Activated CD8-positive, alpha-beta memory T cell treated with anti-CD3 and anti-CD28 coated beads, Interleukin-2, amount 50 U/mL, for 1 hour (primary cell): ENCODE measurements at regions not wholly inside any gene's neighbourhood (a gene's known extent, or its start where the extent isn't known, plus 50 kb on each side); places are given as distances from the start of the nearest gene placed in this dataset.
"Not testable (repeated sequence)": the region's sequence is repeated elsewhere in the genome, so short reads cannot be mapped to it uniquely, and the experiment has no call there.

Experiments
- DNase-seq: peaks from one replicate; pipeline ENCODE4 v3.0.0-alpha.2; 2020; ENCODE audit errors: extremely low read depth

GRCh38 chr6:169144356-169144755, 109.3 kb downstream of the THBS2 start:
- no peak for DNase-seq

- no peak for DNase-seq
Observed at GRCh38 chr6:169142538-169142844, 111.2 kb downstream of the THBS2 start.

- no peak for DNase-seq
Observed at GRCh38 chr6:169141671-169142537, 111.7 kb downstream of the THBS2 start.

GRCh38 chr6:169140986-169141495, 112.6 kb downstream of the THBS2 start:
- no peak for DNase-seq

DNA sequence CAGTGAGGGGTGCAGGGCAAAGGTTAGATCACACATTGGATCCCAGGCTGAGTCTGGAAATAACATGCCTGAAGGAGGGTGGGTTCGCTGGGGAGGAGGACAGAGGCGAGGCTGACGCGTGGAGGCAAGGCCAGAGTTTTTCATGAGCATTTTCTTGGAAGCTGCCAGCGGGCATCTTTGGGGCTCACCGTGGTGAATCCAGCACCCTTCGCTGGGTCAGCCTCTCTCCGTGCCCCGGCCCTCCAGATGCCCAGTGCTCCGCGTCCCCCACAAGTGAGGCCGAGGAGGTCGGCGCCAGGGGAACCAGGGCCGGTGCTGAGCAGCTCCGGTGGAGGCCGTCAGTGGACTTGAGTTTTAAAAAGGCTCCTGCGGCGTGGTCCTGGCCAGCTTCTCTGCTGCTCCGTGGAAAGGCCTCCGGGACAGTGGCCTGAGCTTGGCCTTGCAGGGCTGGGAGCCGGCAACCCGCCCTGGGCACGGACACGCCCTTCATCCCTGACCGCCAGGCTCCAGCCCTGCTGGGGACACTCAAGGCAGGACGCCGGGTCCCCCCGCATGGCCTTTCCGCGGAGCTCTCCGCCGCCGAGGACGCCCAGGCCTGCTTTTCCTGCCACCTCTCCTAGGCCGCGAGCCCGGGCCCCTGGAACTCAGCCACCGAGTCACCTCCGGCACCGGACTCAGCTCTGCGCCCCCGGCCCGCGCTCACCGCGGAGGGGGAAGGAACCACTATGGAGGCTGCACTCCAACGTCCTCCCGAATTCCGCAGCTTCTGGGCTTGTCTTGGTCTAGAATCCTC, 114.3 kb downstream of the THBS2 start:
- DNase-seq = no peak

DNA sequence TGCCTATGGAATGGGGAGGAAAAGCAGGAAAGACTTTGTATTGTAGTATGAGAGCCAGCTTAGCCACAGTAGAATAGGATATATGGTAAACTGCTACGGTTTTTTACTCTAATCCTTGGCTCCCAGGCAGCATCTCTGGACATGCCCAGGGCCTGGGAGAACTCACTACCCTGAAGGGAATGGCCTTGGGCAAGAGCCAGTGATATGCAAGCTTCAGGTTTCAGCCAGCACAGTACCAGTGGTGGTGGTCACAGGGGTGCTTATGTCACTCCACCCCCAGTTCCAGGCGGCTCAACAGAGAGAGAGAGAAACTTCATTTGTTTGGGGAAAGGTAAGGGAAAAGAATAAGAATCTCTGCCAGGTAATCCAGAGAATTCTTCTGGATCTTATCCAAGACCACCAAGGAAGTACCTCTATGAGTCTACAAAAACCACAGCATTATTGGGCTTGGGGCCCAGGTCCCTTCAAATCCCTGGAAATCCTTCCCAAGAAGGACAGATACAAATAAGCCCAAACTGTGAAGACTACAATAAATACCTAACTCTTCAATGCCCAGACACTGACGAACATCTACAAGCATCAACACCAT, 121.2 kb downstream of the THBS2 start:
- DNase-seq = no peak

GRCh38 chr6:169131390-169131789, 122.3 kb downstream of the THBS2 start:
- DNase-seq = no peak

GRCh38 chr6:169130113-169130512, 123.5 kb downstream of the THBS2 start:
- DNase-seq = no peak

- no peak for DNase-seq
Observed at GRCh38 chr6:169121013-169121412, 132.6 kb downstream of the THBS2 start.

- no peak for DNase-seq
Observed at GRCh38 chr6:169119669-169120068, 134.0 kb downstream of the THBS2 start.

- no peak for DNase-seq
Observed at GRCh38 chr6:169118346-169118830, 135.3 kb downstream of the THBS2 start.

DNA sequence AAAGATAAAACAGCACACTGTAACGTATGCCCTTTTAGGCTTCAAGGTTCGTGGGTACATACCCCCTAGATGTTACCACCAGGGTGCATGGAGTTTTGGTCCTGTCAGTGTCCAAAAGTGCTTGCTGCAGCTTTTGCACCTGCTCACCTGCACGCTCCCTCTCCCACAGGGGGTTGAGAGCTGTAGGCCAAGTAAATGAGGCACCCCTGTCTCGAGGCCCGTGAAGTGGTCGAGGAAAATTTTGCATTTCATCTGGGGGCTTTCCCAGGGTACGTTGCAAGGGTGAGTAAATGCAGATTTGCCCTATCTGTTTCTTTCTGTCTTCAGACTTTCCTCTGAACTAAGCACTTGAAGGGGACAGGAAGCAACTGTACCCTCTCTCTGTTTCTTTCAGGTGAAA, 136.0 kb downstream of the THBS2 start:
- no peak for DNase-seq

DNA sequence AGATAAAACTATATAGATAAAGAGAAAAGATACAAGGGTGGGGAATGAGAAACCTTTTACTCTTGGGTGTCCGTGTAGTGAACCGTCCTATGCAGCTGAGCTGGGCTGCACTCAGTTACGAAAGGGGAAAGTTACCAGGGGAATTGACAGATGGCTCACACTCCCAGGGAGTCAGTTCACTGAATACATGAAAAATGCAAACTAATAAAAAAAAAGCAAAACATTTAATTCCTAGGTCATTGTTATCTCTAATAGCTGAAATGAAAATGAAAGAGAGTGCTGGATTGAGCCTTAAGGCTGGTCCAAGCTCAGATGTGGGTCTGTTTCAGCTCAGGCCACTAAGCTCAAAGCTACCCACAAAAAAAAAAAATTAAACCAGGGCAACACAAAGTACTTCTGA, 138.0 kb downstream of the THBS2 start:
- no peak for DNase-seq

GRCh38 chr6:169114632-169115031, 139.0 kb downstream of the THBS2 start:
- DNase-seq = not testable (repeated sequence)

DNA sequence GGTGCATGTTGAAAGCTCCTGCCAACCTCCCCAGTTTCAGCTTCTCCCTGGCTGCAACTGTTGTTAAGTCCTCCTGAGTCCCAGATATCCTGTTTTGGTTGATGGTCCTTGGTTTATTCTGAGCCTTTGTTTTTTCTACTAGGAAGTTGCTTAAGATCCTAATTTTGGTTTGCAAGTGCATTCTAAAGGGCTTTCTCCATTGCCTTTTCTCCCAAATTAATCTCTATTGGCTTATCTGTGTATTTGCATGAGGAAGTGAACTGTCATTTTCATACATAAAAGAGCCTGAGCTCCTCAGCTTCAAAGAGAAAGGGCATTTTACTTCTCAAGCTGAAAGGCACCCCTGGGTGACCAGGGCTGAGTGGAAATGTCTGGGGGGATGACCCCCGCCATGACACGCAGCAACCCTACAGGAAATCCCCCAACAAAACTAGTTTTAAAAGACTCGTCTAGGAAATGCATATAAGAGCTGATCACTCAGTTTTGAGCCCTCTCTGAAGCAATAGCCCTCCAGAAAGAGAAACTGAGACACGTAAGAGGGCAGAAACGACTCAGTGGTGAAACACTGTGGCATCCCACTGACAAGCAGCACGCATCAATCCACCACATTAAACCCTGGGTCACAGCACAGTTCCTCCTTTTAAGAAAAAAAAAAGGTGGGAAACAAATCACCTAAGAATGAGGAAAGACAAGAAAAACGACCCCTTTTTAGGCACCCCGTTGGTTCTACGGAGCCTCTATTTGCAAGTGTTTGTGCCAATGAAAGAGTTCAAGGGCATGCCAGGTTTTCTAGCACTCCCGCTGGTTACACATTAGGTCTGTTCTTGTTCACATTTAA, 140.9 kb downstream of the THBS2 start:
- DNase-seq = no peak

GRCh38 chr6:169111203-169111602, 142.4 kb downstream of the THBS2 start:
- DNase-seq = no peak

DNA sequence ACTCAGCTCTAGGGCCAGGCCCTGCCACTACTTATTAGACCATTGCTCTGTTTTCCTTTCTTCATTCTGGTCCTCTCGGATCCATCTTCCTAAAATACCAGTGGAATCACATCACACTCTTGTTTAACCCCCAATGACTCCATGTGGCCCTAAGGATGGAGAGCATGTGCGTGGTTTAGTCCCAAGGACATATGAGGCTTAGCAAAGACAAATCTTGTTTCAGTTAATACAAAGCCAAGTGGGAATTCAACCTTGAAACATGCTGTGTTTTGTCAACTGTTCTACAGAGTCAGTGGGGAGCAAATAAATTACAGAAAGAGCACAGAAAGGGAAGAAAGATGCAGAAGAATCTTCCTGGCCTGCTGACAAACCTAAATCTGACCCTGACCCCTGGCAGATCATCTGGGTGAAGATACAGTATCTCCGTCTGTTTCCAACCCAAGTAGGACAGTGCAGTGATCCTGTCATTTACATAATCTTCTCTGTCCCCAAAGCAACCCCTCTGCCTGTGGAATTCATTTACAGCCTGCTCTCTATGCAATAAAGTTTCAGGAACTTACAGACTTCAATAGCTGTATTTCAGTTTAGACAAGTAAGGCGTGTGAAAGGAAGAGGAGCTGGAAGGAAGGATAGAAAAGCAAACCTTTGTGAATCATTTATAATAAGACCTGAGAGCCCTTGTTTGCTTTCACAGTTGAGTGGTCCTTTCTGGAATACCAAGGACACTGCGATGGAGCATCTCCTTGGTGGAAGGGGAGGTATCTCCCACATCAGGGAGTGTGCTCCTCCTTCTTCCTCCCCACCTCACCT, 144.0 kb downstream of the THBS2 start:
- DNase-seq = no peak

- no peak for DNase-seq
Observed at GRCh38 chr6:169108753-169109152, 144.9 kb downstream of the THBS2 start.

GRCh38 chr6:169106176-169106575, 147.5 kb downstream of the THBS2 start:
- no peak for DNase-seq

- DNase-seq = no peak
Observed at GRCh38 chr6:169101981-169102380, 151.7 kb downstream of the THBS2 start.
